Fibroblast of the aortic adventitia (primary cell): ENCODE measurements at regions not wholly inside any gene's neighbourhood (a gene's known extent, or its start where the extent isn't known, plus 50 kb on each side); places are given as distances from the start of the nearest gene placed in this dataset.
A peak's percentile ranks its signal among the peaks of the same experiment; 100 is the strongest.

ENCODE experiments used
- DNase-seq: peaks from one replicate; pipeline ENCODE4 v3.0.0-alpha.2; 2010; ENCODE audit warnings: low read depth
- H3K4me3 ChIP-seq: 2 replicates; pipeline ENCODE4 v1.5.1; 2011; ENCODE audit warnings: low read depth, mild to moderate bottlenecking, control low read depth, low read length, moderate library complexity
- TF ChIP-seq, protein P1 (sequence below): IDR thresholded peaks from 2 replicates; pipeline ENCODE4 v1.5.1; 2011; ENCODE audit warnings: mild to moderate bottlenecking, low read length, control low read depth, inconsistent platforms; ENCODE audit not compliant: insufficient read depth

GRCh38 chr2:8281950-8282857, 399.7 kb upstream of the ID2 start:
- TF ChIP-seq, protein P1, sequence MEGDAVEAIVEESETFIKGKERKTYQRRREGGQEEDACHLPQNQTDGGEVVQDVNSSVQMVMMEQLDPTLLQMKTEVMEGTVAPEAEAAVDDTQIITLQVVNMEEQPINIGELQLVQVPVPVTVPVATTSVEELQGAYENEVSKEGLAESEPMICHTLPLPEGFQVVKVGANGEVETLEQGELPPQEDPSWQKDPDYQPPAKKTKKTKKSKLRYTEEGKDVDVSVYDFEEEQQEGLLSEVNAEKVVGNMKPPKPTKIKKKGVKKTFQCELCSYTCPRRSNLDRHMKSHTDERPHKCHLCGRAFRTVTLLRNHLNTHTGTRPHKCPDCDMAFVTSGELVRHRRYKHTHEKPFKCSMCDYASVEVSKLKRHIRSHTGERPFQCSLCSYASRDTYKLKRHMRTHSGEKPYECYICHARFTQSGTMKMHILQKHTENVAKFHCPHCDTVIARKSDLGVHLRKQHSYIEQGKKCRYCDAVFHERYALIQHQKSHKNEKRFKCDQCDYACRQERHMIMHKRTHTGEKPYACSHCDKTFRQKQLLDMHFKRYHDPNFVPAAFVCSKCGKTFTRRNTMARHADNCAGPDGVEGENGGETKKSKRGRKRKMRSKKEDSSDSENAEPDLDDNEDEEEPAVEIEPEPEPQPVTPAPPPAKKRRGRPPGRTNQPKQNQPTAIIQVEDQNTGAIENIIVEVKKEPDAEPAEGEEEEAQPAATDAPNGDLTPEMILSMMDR = no peak
- no peak for DNase-seq
- no peak overlapping the region for H3K4me3 ChIP-seq

- TF ChIP-seq, protein P1 = no peak
- DNase-seq = no peak
- H3K4me3 ChIP-seq = no peak overlapping the region
These were observed 399.0 kb upstream of the ID2 start for GRCh38 chr2:8282858-8283252.

DNA sequence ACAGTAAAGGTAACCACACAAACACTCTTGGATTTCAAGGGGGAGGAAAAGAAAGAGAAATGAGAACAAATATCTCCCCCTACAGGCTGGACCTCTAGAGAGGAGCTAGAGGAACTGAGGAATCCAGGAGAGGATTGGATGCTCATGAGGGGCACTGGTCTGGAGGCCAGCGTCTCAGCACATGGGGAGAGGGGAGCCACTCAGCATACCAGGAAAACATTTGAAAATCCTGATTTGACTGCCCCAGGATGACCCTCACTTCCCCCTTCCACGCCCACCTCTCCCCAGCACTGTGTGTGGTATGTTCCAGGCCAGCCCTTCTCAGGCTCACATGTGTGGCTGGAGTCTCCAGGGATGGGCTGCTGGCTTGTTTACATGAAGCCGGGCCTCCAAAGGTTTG, 396.8 kb upstream of the ID2 start:
- no peak overlapping the region for H3K4me3 ChIP-seq
- peak; percentile 30 for DNase-seq
- TF ChIP-seq, protein P1 = peak; percentile 30

- TF ChIP-seq, protein P1 = no peak
- DNase-seq = no peak
- H3K4me3 ChIP-seq = no peak overlapping the region
These were observed 396.0 kb upstream of the ID2 start for GRCh38 chr2:8285898-8286297.

GRCh38 chr2:8288206-8288605, 393.6 kb upstream of the ID2 start:
- TF ChIP-seq, protein P1 = no peak
- no peak overlapping the region for H3K4me3 ChIP-seq
- no peak for DNase-seq

- H3K4me3 ChIP-seq = no peak overlapping the region
- DNase-seq = no peak
- TF ChIP-seq, protein P1 = no peak
These were observed 392.7 kb upstream of the ID2 start for GRCh38 chr2:8289111-8289510.
